Left ventricle myocardium superior (tissue), 1 donor: ENCODE measurements at regions not wholly inside any gene's neighbourhood (a gene's known extent, or its start where the extent isn't known, plus 50 kb on each side); places are given as distances from the start of the nearest gene placed in this dataset.
"Not testable (repeated sequence)": the region's sequence is repeated elsewhere in the genome, so short reads cannot be mapped to it uniquely, and the experiment has no call there.

Experiments used
- ATAC-seq: fragments of 200-7000 bp; cut with Tn5 transposase; one replicate; pipeline ENCODE4 v1.9.1; 2020; ENCODE audit warnings: mild to moderate bottlenecking, moderate library complexity
- DNase-seq: peaks from one replicate; pipeline ENCODE4 v3.0.0-alpha.2; 2020
- intact Hi-C: fragments of 100-400 bp; cut with micrococcal nuclease; formaldehyde crosslinking; loops from one replicate; pipeline ENCODE4 v1.11.0; 2022
- donor health status: DM: no; HTN: yes; CAD: no; lungs with severe emphysema.

DNA sequence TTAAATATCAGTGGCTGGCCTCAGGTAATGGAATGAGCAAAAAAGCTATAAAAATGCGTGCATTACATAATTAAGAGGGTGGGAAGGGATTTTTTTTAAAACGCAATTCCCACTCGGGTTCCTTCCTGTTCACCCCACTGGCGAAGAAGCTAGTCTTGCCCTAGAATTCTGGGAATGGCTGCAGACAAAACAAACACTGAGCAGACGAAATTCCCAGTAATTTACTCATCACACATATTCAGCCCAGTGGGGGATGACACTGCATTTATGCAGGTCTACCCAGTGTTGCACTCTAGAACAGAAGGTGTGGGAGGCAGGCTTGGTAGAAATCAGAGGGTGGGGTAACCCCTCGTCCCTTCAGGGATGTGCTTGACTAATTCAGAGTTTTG is 2695.0 kb upstream of the DEFB115 start:
- ATAC-seq (no peak), DNase-seq (no peak)
- intact Hi-C loops: no loop called here

DNA sequence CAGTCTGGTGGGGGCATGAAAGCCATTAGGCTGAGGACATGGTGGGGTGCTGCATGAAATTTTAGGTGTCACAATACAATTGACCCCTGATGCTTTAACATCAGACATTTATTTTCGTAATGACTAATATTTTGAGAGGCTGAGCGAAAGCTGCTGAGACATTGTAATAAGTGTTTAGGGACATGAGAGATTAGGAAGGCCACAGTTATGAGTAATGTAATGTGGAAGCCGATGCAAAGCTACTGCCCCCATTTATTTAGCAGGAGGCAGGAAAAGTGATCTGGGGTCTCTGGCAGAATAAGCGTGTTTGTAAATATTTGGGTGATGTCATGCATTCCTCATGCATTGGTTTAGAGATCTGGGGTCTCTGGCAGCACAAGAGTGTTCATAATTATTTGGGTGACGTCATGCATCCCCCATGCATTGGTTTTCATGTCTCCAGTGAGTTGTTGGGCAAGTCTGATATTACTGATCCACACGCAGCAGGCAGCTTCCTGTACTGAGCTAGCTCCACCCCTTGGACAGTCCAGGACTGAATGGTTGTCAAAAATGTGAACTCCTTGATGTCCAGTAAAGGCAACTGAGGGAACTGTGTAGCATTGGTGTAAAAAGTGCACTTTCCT is 2694.5 kb upstream of the DEFB115 start:
- intact Hi-C loops, DNase-seq, ATAC-seq: not testable (repeated sequence)

- DNase-seq: peak; percentile 28
- intact Hi-C loops, ATAC-seq: not testable (repeated sequence)
Measured at GRCh38 chr20:28564024-28564423, 2693.4 kb upstream of the DEFB115 start.

- ATAC-seq, DNase-seq, intact Hi-C loops: not testable (repeated sequence)
Measured at GRCh38 chr20:28564688-28565463, 2692.6 kb upstream of the DEFB115 start.

DNA sequence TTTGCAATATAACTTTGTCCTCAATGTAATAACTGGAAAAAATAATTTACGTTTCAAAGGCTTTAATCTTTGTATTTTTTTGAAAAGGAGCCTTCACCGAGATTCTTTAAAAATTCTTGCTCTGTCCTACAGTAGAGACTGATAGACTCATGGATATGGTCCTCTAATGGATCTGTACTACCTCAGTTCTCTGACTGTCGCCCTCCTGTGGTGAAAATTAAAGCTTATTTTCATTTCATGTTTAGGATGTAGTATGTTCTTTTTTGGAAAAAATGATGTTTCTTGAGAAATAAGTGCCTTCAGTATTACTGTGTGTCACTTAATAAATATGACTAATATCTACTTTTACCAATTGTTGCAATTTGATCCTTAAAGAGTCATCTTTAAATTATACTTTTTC is 2681.5 kb upstream of the DEFB115 start:
- intact Hi-C loops, ATAC-seq, DNase-seq: not testable (repeated sequence)

DNA sequence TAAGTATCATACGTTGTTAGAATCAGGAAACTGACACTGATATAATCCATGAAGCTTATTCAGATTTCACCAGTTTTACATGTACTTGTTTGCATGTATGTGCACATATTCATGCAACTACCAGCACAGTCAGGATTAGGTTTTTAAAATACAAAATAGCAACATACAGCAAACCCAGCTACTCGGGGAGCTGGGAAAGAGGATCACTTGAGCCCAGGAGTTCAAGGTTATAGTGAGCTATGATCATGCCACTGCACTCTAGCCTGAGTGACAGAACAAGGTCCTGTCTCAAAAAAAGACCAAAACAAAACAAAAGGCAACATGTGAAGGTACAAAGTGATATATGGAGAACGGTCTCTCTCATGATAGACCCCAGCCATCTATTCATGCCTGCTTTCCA is 2665.8 kb upstream of the DEFB115 start:
- intact Hi-C loops, ATAC-seq: not testable (repeated sequence)

GRCh38 chr20:28593383-28593782 is 2664.1 kb upstream of the DEFB115 start:
- intact Hi-C loops, DNase-seq, ATAC-seq: not testable (repeated sequence)

More for the DNA sequence above, 2665.8 kb upstream of the DEFB115 start:
- DNase-seq: not testable (repeated sequence)

DNA sequence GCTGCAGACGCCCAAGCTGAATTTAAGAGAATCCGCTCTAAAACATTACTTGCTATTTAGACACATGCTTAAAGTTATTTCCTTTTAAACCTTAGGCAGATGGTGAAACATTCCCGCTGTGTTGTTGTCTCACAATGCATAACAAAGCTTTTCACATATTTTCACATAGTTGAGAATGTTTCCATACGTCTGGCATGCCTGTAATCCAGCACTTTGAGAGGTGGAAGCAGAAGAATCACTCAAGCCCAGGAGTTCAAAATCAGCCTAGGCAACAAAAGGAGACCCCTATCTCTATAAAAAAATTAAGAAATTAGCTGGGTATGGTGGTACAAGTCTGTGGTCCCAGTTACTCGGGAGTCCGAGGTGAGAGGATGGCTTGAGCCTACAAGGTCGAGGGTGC is 2663.0 kb upstream of the DEFB115 start:
- intact Hi-C loops, ATAC-seq, DNase-seq: not testable (repeated sequence)

DNA sequence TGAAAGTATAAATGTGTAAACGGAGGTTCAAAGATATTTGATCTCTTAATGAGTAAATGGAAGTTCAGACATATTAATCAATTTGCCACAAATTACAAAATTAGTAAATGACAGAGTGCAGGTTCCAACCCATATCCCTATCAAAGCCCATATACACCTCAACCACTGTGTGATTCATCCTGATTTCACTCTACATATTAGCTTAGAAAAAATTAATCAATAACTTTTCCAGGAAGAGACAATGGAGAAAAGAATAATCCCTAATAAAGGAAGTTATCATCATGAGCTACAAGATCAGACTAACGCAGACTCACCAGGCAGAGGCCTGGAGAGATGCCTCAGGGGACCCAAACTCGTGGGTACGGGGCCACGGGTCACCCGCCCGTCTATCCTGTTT is 2655.5 kb upstream of the DEFB115 start:
- ATAC-seq, DNase-seq, intact Hi-C loops: not testable (repeated sequence)

DNA sequence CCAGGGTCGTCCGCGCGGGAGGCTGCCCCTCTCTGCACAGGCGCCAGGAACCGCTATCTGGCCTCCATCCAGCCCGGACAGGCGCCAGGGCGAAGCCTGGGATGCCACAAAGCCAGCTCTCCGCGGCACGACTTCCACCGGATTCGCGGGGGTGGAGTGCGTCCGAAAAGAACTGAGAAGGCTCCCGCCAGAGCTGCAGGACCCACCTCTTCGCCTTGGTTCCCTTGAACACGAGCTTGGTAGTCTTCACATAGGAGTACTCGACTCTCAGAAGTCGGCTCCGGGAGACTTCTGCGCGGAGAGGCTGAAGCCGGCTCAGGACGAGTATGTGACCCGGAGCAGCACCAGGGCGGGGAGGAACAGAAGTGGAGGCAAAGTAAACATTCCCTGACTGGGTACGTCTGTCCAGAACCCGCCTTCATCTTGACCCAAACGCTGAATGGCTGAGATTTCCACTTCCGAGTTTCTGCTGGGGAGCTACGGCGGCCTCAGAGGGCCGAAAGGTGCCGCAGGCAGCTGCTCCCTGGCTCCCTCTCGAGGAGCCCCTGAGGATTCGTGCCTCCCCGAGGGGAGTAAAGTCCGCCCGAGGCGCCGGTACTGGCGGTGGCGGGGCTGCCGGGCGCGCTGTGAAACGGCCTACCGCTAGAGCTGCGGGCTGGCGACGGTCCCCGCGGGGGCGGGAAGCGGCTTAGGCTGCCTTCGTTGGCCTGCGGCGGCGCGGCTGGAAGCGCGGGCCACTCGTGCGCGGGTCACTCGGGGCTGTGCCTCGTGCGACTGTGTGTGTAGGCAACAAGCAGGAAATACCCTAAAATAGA is 2654.9 kb upstream of the DEFB115 start:
- DNase-seq: peak; percentile 87
- ATAC-seq: peak; percentile 100
- intact Hi-C loops: not testable (repeated sequence)

DNA sequence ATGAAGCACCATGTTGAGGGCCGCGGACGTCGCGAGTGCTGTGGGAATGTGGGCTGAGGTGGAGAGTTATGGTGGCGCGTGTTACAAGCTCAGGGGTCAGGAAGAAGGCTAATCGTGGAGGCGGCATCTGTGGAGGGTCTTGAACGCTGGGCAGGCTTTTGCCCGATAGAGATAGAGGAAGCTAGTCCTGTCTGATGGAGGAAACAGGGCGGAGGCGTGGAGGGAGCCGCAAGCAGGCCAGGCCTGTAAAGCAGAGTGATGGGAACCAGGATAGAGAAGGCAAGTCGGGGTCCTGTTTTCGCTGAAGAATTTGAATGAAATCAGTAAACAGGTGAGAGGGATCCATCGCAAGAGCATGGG is 2654.3 kb upstream of the DEFB115 start:
- intact Hi-C loops, DNase-seq, ATAC-seq: not testable (repeated sequence)

DNA sequence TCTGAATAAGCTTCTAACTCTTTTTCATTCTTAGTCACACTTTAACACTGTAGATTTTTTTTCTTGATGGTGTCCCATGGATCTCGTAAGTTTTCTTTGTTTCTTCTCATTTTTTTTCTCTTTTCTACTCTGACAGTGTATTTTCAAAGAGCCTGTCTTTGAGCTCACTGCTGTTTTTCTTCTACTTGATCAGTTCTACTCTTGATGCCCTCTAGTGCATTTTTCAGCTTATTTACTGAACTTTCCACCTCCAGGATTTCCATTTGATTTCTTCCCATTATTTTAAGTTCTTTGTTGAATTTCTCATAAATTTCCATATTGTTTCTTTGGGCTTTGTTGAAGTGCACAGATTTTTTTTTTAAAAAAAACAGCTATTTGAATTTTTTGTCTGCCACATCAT is 2641.1 kb upstream of the DEFB115 start:
- ATAC-seq (no peak), DNase-seq (no peak)
- intact Hi-C loops: no loop called here

GRCh38 chr20:28619956-28620651 is 2637.4 kb upstream of the DEFB115 start:
- ATAC-seq, DNase-seq, intact Hi-C loops: not testable (repeated sequence)

GRCh38 chr20:28625112-28625511 is 2632.4 kb upstream of the DEFB115 start:
- intact Hi-C loops, ATAC-seq, DNase-seq: not testable (repeated sequence)

DNA sequence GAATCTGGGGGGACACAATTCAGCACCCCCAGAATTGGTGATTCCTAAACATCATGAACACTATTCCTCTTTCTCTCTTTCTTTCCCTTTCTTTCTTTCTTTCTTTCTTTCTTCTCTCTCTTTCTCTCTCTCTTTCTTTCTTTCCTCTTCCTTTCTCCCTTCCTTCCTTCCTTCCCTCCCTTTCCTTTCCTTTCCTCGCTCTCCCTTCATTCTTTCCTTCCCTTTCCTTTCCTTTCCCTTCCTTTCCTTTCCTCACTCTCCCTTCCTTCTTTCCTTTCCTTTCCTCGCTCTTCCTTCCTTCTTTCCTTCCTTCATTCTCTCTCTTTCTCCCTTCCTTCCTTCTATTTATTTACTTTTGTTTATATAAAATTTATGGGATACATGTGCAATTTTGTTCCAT is 2616.6 kb upstream of the DEFB115 start:
- DNase-seq, intact Hi-C loops, ATAC-seq: not testable (repeated sequence)
